GM18511 (cell line): ENCODE measurements at regions not wholly inside any gene's neighbourhood (a gene's known extent, or its start where the extent isn't known, plus 50 kb on each side); places are given as distances from the start of the nearest gene placed in this dataset.

Source experiments
- ATAC-seq: cut with Tn5 transposase; IDR thresholded peaks from one replicate; pipeline ENCODE4 v1.9.1; 2021; ENCODE audit warnings: mild to moderate bottlenecking, moderate library complexity; ENCODE audit not compliant: unreplicated experiment

- ATAC-seq = no peak
Observed at GRCh38 chr5:73375191-73375545, 73.4 kb downstream of the FOXD1 start.

DNA sequence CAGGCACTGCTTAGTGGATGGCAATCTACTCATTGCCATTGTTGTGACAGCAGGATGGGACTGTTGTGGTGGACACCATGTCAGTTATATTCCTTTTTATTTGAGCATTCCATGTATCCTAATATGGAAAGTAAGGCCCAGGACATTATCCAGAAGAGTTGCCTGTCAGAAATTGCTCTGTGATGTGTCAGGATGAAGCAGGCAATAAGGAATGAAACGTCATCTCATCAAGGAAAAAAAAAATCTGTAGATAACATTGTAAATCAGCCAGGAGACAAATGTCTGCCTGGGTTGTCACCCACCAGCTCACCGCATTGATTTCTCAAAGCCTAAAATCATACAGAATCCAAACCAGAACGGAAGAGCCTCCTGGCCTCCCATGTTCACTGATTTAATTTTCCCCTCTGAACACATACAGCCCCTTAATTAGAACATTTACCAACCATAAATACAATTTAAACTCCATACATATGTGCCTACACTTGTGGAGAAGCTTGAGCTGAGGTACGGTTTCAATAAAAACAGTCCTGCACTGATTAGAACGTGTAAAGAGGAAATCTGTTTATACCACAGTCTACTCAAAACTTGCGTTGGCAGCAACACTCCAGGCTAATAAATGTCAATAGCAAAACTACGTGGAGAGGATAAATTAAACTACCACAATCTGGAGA is 73.9 kb downstream of the FOXD1 start:
- no peak for ATAC-seq

DNA sequence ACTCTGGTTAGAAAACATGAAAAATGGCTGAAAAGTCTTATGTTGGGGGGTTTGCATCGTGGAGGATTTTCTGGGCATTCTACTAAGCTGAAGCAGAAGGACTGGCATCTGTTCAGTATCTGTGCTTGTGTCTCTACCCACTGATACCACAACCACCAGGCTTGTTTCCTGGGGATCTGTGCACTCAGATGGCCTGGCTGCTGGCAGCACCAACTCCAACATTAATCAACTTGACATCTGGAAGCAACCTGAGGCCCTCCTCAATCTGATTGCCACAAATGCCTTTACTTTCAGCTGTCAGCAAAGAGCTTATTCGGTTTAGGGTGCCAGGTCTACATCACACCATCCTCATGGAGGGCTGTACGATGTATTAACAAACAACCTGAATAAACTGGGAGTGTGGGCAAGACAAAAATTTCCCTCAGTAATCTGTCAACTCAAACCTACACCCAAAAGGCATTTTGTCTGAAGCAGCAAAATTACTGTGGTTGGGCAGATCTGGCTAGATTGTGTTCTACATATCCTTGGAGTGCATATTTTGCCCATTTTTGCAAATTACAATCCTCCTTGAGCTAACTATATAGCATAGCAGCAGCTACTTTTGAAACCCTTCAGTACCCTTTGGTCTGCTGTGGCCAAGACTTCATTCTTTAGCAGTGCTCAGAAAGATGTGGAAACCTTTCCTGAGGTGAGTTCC is 74.6 kb downstream of the FOXD1 start:
- ATAC-seq = no peak

DNA sequence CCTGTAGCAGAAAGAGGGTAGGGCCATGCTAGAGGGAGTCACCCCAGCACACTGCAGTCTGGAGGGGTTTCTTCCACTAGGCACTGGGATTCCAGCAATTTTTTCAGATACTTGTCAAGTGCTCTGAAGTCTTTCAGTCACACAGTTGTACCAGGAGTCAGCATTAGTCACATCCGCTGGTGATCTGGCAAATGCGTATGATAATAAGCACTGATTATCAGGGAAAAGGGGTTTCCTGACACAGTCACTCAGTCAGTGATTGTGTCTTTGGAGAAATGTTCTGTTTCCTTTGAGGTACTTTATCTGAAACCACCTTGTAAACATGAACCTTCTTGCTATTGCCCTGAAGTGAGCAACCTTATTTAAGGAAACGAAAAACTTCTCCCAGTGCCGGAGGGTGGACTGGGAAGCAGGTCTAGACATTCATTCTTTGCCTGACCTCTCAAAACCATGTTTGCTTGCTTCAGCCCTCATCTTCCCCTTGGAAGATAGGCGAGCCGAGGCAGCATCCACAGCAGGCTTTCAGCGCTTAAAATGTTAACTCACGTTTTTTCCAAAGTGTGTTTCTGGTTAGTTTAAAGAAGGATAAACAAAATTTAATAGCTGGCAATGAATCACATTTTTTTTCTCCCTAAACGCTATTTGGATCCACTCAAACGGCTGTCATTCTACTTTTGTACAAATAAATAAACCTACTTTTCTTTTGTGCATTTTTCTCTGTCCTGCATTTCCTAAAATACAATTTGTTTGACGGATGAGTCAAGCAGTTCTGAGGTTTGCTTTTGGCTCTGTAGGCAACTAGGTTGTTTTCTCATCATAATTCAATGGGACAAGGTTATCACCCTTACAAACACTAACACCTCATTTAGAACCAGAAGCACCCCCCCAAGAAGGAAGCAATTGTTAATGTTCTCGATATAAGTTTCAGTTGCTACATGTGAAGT is 77.7 kb downstream of the FOXD1 start:
- no peak for ATAC-seq

- ATAC-seq = no peak
Observed at GRCh38 chr5:73370095-73370494, 78.5 kb downstream of the FOXD1 start.

DNA sequence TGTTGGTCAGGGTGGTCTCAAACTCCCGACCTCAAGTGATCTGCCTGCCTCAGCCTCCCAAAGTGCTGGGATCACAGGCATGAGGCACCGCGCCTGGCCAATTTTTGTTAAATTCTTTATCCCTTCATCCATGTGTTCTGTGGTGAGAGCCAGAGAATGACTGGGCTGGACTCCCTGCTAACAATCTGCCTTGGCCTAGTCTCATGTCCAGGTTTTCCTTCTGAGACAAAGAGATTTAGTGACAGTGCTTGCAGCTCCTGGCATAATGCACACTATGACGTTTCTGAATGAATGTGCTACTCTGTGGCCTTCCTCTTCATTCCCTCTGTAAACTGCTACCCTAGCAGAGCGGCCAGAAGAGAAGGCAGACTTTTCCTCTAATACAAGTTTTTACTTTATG is 79.3 kb downstream of the FOXD1 start:
- no peak for ATAC-seq

DNA sequence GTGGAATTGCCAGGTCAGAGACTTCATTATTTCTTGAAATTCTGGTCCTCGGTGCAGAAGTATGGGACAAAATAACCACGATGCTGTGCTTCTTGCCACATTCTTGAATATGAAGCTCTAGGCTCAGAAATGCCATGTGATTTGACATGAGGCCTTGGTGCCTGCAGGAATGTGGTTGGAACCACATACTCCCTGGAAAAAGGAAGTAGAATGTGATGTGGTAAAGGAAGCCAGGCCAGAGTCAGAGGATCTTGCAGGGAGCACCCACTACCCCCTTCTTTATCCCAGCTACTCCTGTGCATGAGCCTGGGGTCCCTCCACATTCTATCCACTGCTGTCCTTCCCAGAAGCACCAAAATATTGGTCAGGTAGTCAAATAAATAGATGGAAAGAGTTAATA is 80.9 kb downstream of the FOXD1 start:
- no peak for ATAC-seq

GRCh38 chr5:73365990-73366667 is 82.4 kb downstream of the FOXD1 start:
- no peak for ATAC-seq

GRCh38 chr5:73365301-73365853 is 83.2 kb downstream of the FOXD1 start:
- ATAC-seq = no peak

DNA sequence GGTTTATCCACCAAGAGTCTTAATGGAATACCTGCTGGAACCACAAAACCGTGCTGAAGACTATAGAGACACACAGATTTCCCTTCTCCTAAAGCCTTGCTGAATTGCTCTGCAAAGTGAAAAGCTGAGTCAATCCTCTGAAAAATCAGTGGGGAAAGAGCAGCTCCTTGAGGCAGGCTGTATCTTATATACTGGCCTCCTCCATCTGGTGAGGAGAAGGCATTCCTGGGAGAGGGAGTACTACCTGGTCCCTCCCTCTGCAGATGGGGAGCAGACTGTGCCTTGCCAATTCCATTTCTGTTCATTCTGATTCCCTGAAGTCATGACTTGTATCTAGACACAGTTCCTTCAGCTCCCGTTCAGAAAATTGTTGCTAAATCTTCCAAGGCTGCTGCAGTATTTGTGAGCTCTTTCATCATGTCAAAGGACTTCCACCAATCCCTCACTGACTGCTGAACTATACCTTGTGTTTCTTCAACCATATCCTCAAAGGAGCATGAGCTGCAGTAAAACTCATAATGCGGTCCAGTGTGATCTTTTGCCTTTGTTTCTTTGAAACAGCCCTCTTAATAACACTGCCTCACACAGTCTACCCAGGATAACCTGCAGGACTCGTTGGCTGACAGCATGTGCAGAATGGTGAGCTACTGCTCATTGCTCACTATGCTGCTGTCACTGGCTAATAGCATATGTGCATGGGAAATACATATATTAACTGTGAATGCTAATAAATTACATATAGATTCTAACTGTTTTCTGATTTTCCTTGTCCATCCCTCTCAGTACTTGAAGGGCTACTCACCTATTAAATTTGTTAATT is 84.5 kb downstream of the FOXD1 start:
- ATAC-seq = no peak

- no peak for ATAC-seq
Observed at GRCh38 chr5:73359395-73359794, 89.2 kb downstream of the FOXD1 start.

- no peak for ATAC-seq
Observed at GRCh38 chr5:73358366-73358765, 90.2 kb downstream of the FOXD1 start.

DNA sequence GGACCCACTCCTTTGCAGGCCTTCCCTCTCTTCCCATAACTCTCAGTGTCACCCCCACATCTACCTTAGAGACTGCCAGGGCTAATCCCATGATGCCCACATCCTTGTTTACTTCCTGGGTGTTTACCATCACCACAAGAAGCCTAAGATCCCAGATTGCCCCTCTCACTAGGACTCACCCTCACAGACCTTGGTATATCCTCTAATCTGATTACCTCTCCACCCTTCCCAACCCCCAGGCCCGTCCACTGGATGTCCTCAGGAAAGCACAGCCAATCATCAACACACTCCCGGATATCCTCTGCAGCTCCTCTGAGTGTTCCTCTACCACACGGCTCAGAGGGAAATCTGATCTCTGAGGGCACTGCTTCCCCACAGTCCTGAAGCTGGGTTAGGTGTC is 91.0 kb downstream of the FOXD1 start:
- no peak for ATAC-seq

DNA sequence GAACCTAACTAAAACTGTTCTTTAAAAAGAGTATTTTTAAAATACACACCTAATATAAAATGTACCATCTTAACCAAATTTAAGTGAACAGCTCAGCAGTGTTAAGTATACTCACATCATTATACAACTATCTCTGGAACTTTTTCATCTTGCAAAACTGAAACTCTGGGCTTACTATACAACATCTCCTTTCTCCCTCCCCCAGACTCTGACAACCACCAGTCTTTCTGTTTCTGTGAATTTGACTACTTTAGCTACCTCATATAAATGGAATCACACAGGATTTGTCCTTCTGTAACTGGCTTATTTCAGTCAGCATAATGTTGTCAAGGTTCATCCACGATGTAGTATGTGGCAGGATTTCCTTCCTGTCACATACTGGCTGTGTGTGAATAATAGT is 93.5 kb downstream of the FOXD1 start:
- no peak for ATAC-seq

GRCh38 chr5:73354406-73354805 is 94.2 kb downstream of the FOXD1 start:
- ATAC-seq = no peak

- no peak for ATAC-seq
Observed at GRCh38 chr5:73352649-73353230, 95.8 kb downstream of the FOXD1 start.

DNA sequence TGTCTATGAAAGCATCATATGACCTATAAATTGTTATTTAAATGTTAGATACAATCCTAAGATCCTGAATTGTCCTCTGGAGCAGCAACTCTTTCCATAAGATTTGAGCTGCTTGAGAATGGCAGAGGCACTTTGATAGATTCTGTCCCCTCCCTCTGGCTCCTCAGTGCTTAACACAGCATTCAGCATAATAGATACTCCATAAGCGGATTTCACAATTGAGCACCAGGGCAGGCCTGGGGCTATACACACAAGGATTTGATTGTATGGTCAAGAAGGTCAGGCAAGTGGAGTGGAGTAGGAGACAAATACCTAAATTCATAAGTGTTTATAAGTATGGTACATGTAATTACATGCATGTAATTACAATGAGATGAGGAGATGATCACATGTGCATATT is 96.3 kb downstream of the FOXD1 start:
- ATAC-seq = no peak

DNA sequence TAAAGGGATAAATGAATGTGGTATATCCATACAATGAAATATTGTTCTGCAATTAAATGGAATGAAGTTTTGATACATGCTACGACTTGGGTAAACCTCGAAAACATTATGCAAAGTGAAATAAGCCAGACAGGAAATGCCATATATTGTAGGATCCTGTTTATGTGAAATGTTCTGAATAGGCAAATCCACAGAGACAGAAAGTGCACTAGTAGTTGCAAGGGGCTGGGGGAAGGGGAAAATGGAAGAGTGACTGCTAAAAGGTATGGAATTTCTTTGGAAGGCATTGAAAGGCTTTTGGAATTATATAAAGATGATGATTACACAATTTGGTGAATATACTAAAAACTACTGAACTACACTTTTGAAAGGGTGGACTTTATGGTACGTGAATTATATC is 97.0 kb downstream of the FOXD1 start:
- no peak for ATAC-seq

DNA sequence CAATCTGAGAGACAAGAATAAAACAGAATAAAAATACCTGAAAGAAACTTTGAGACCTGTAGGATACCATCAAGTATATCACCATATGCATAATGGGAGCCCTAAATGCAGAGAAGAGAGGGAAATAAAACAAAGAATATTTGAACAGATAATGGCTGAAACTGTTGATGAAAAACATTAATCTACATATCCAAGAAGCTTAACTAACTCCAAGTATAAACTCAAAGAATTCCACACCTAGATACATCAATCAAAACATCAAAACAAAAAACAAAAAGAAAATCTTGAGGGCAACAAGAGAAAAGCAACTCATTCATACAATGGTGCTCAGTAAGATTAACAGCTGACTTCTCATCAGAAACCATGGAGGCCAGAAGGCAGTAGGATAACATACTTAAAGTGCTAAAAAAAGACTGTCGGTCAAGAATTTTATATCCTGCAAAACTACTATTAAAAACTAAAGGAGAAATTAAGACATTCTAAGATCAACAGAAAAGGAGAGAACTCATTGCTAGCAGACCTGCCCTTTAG is 101.6 kb downstream of the FOXD1 start:
- ATAC-seq = no peak
